SK-N-SH (cell line): ENCODE measurements at regions not wholly inside any gene's neighbourhood (a gene's known extent, or its start where the extent isn't known, plus 50 kb on each side); places are given as distances from the start of the nearest gene placed in this dataset.

Experiments
- CTCF ChIA-PET: fragments of 300-600, 350-600 bp; formaldehyde crosslinking; extraction: SDS; loops from one replicate; lab custom pipeline; 2021; lab: Yijun Ruan, JAX
- POLR2A ChIA-PET: fragments of 350-600 bp; sonication (Branson Sonifier 250); formaldehyde crosslinking; extraction: SDS; loops from one replicate; lab custom pipeline; 2020; ENCODE audit warnings: antibody characterized with exemption, inconsistent platforms; lab: Yijun Ruan, JAX
- DNase-seq: peaks from one replicate; pipeline ENCODE4 v3.0.0; 2012
- H2AFZ ChIP-seq: fragments of 200-600 bp; sonication (generic); 2 replicates; pipeline ENCODE4 v1.8.1; 2016; ENCODE audit warnings: antibody characterized with exemption, mild to moderate bottlenecking, low read depth
- H3F3A ChIP-seq: fragments of 200-600 bp; sonication (generic); replicated peaks from 2 replicates; pipeline ENCODE3; 2016; ENCODE audit warnings: antibody characterized with exemption, mild to moderate bottlenecking; ENCODE audit not compliant: insufficient read depth
- H3K27ac ChIP-seq, 2 experiments: fragments of 200-500 bp in 1 of 2; fragments of 200-600 bp in 1 of 2; sonication (Bioruptor generic) in 1 of 2; sonication (generic), shearing (Covaris generic) in 1 of 2; 2 replicates each; pipeline versions ENCODE4 v1.5.1 to v1.6.1; 2014 to 2016; ENCODE audit warnings: low read depth in 2 of 2, inconsistent platforms in 1 of 2, low read length in 1 of 2, mild to moderate bottlenecking in 1 of 2, mixed read lengths in 1 of 2
- H3K27me3 ChIP-seq: fragments of 200-600 bp; sonication (generic), shearing (Covaris generic); 2 replicates; pipeline ENCODE4 v1.6.1; 2016; ENCODE audit warnings: mixed run types; ENCODE audit not compliant: insufficient read depth
- H3K36me3 ChIP-seq, 2 experiments: fragments of 200-500 bp in 1 of 2; fragments of 200-600 bp in 1 of 2; sonication (Bioruptor generic) in 1 of 2; sonication (generic) in 1 of 2; replicated peaks in 1 of 2; 2 replicates each; pipeline versions ENCODE3 to v1.5.1; 2014 to 2016; ENCODE audit warnings: low read length in 1 of 2, mild to moderate bottlenecking in 1 of 2; ENCODE audit not compliant: insufficient read depth in 2 of 2, control insufficient read depth in 1 of 2
- H3K4me1 ChIP-seq, 2 experiments: fragments of 200-500 bp in 1 of 2; fragments of 200-600 bp in 1 of 2; sonication (Bioruptor generic) in 1 of 2; sonication (generic), shearing (Covaris generic) in 1 of 2; 2 replicates each; pipeline versions ENCODE4 v1.5.1 to v1.6.1; 2014 to 2016; ENCODE audit warnings: low read depth in 1 of 2, low read length in 1 of 2, mixed run types in 1 of 2; ENCODE audit not compliant: insufficient read depth in 2 of 2, control insufficient read depth in 1 of 2
- H3K4me2 ChIP-seq: fragments of 200-600 bp; sonication (generic), shearing (Covaris generic); 2 replicates; pipeline ENCODE4 v1.6.1; 2017; ENCODE audit warnings: mixed run types
- H3K4me3 ChIP-seq, 2 experiments: fragments of 200-500 bp in 1 of 2; fragments of 200-600 bp in 1 of 2; sonication (Bioruptor generic) in 1 of 2; sonication (generic), shearing (Covaris generic) in 1 of 2; 2 replicates each; pipeline versions ENCODE4 v1.5.1 to v1.8.1; 2014 to 2016; ENCODE audit warnings: low read depth in 2 of 2, inconsistent platforms in 1 of 2, low read length in 1 of 2, mild to moderate bottlenecking in 1 of 2, mixed read lengths in 1 of 2, moderate library complexity in 1 of 2
- H3K79me2 ChIP-seq: fragments of 200-600 bp; sonication (generic); 2 replicates; pipeline ENCODE4 v1.8.1; 2017; ENCODE audit warnings: mild to moderate bottlenecking; ENCODE audit not compliant: insufficient read depth
- H3K9ac ChIP-seq: fragments of 200-600 bp; sonication (generic); 2 replicates; pipeline ENCODE4 v1.6.1; 2017; ENCODE audit warnings: mixed run types
- H3K9me2 ChIP-seq: fragments of 200-600 bp; sonication (generic); 2 replicates; pipeline ENCODE4 v1.6.1; 2017; ENCODE audit warnings: mixed run types
- H3K9me3 ChIP-seq: fragments of 200-600 bp; sonication (generic); 2 replicates; pipeline ENCODE4 v1.6.1; 2017; ENCODE audit warnings: mixed run types, mild to moderate bottlenecking, moderate library complexity
- H4K20me1 ChIP-seq: fragments of 200-600 bp; sonication (generic); 2 replicates; pipeline ENCODE4 v1.6.1; 2017; ENCODE audit warnings: mild to moderate bottlenecking, mixed run types; ENCODE audit not compliant: insufficient read depth
- CHD2 ChIP-seq: fragments of 150-350 bp; IDR thresholded peaks from 2 replicates; pipeline ENCODE4 v1.6.1; 2018; ENCODE audit warnings: low read length; ENCODE audit not compliant: partially characterized antibody
- FOSL2 ChIP-seq: IDR thresholded peaks from 2 replicates; pipeline ENCODE4 v1.4.0; 2012; ENCODE audit warnings: low read depth, mild to moderate bottlenecking, moderate library complexity, borderline replicate concordance
- GABPA ChIP-seq: IDR thresholded peaks from 2 replicates; pipeline ENCODE4 v1.4.0; 2012; ENCODE audit warnings: low read depth, mild to moderate bottlenecking
- NRF1 ChIP-seq: IDR thresholded peaks from 2 replicates; pipeline ENCODE4 v1.6.1; 2012; ENCODE audit warnings: low read depth, mild to moderate bottlenecking, low read length
- POLR2AphosphoS5 ChIP-seq: IDR thresholded peaks from 2 replicates; pipeline ENCODE4 v1.6.1; 2012; ENCODE audit warnings: low read depth, low read length
- RAD21 ChIP-seq: IDR thresholded peaks from 2 replicates; pipeline ENCODE4 v1.6.1; 2012; ENCODE audit warnings: mild to moderate bottlenecking, low read length
- RFX5 ChIP-seq: IDR thresholded peaks from 2 replicates; pipeline ENCODE4 v1.6.1; 2012; ENCODE audit warnings: mild to moderate bottlenecking, improper control_type of control experiment, low read length
- RXRA ChIP-seq: IDR thresholded peaks from 2 replicates; pipeline ENCODE4 v1.4.0; 2012; ENCODE audit warnings: low read depth, mild to moderate bottlenecking, borderline replicate concordance
- TCF12 ChIP-seq: IDR thresholded peaks from 2 replicates; pipeline ENCODE4 v1.4.0; 2012
- YY1 ChIP-seq: IDR thresholded peaks from 2 replicates; pipeline ENCODE4 v1.4.0; 2012; ENCODE audit warnings: low read depth, mild to moderate bottlenecking
- WGBS: methylation state at CpG from one replicate; pipeline ENCODE4 v1.1.6; 2017; ENCODE audit warnings: low lambda C conversion rate; 5-methylcytosine and 5-hydroxymethylcytosine counted together
- TF ChIP-seq, protein P1 (sequence below): fragments of 200-600 bp; sonication (generic); IDR thresholded peaks from 2 replicates; pipeline ENCODE4 v1.6.1; 2017; ENCODE audit warnings: antibody characterized with exemption, mild to moderate bottlenecking, moderate library complexity
- TF ChIP-seq, protein P2 (sequence below): fragments of 150-350 bp; IDR thresholded peaks from 2 replicates; pipeline ENCODE4 v1.6.1; 2016; ENCODE audit warnings: mild to moderate bottlenecking, low read depth, low read length

DNA sequence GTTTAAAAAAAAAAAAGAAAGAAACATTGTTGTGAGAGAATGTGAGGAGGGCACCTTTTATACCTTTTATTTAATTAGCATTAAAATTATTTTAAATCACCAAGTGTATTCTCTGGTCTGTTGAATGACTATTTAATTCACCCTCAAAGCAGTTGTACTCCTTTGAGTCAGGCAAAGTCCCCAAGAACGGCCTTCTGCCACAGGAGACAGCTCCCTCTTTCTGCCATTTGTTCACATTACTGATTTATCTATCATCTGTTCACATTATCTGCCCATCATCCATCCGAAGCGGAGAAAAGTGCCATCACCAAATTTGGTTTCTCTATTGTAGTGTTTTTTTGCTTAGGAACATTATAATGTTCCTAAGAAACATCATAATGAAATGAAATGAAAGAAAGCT lies 240.7 kb upstream of the DPP10 start:
- POLR2A ChIA-PET, result no interaction called here
- WGBS, result 11% methylated on average over 3 of the region's 3 CpGs
- no peaks in the 10 kb centered on the region for H3K9me3 ChIP-seq
- no peaks in the 10 kb centered on the region for H3K27me3 ChIP-seq
- TF ChIP-seq RAD21, result peak; percentile 29
- TF ChIP-seq, protein P1, sequence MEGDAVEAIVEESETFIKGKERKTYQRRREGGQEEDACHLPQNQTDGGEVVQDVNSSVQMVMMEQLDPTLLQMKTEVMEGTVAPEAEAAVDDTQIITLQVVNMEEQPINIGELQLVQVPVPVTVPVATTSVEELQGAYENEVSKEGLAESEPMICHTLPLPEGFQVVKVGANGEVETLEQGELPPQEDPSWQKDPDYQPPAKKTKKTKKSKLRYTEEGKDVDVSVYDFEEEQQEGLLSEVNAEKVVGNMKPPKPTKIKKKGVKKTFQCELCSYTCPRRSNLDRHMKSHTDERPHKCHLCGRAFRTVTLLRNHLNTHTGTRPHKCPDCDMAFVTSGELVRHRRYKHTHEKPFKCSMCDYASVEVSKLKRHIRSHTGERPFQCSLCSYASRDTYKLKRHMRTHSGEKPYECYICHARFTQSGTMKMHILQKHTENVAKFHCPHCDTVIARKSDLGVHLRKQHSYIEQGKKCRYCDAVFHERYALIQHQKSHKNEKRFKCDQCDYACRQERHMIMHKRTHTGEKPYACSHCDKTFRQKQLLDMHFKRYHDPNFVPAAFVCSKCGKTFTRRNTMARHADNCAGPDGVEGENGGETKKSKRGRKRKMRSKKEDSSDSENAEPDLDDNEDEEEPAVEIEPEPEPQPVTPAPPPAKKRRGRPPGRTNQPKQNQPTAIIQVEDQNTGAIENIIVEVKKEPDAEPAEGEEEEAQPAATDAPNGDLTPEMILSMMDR, result 0 out of 2 replicates have a peak, but pooled peaks have one; percentile 21
- no peak for TF ChIP-seq POLR2AphosphoS5
- no peak overlapping the region for H3K4me2 ChIP-seq
- H3K27ac ChIP-seq, result no peak overlapping the region
- H2AFZ ChIP-seq, result no peak overlapping the region
- no peak for DNase-seq
- no peaks in the 10 kb centered on the region for H3K4me1 ChIP-seq
- no peaks in the 10 kb centered on the region for H3K36me3 ChIP-seq
- no peaks in the 10 kb centered on the region for H3K9me2 ChIP-seq
- H3F3A ChIP-seq, result no peaks in the 10 kb centered on the region
- H3K9ac ChIP-seq, result no peak overlapping the region
- no peak overlapping the region for H3K4me3 ChIP-seq
- H3K79me2 ChIP-seq, result no peaks in the 10 kb centered on the region
- H4K20me1 ChIP-seq, result no peaks in the 10 kb centered on the region
- CTCF ChIA-PET, result interaction anchor here (0.7 kb wide), 1 partner anchor 69 kb away, joined by 3 read pairs; no protein-coding TSS in a partner anchor

DNA sequence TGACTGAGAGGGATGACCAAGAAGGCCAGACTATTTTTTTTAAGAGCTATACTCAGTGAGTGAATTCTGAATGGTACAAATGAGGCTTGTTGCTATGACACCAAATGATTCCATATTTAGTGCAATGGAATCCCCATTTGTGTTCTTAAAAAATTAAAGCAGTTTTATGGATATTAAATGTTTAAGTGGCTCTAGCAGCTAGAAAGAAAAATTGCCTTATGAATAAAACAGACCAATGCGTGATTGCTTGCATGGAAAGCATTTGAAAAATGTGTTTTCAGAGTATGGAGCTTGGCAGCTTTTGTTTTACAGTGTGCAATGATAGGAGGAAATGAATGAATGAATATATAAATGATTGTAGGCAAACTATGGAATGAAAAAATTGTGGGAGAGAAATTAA lies 238.8 kb upstream of the DPP10 start:
- Histone ChIP-seq H3K4me2 (no peak overlapping the region), H3K9ac (no peak overlapping the region), H2AFZ (no peak overlapping the region), H4K20me1 (no peaks in the 10 kb centered on the region), H3K36me3 (no peaks in the 10 kb centered on the region), H3K4me3 (no peak overlapping the region), H3K9me2 (no peaks in the 10 kb centered on the region), H3K9me3 (no peaks in the 10 kb centered on the region), H3K4me1 (no peaks in the 10 kb centered on the region), H3K27me3 (no peaks in the 10 kb centered on the region), H3K27ac (no peak overlapping the region), H3F3A (no peaks in the 10 kb centered on the region), H3K79me2 (no peaks in the 10 kb centered on the region)
- ChIA-PET POLR2A (no interaction called here), CTCF (no interaction called here)
- TF ChIP-seq, protein P1, result no peak
- TF ChIP-seq RXRA (no peak), RFX5 (no peak), YY1 (no peak), NRF1 (no peak), GABPA (no peak), FOSL2 (no peak), TCF12 (no peak), CHD2 (no peak)
- TF ChIP-seq, protein P2, sequence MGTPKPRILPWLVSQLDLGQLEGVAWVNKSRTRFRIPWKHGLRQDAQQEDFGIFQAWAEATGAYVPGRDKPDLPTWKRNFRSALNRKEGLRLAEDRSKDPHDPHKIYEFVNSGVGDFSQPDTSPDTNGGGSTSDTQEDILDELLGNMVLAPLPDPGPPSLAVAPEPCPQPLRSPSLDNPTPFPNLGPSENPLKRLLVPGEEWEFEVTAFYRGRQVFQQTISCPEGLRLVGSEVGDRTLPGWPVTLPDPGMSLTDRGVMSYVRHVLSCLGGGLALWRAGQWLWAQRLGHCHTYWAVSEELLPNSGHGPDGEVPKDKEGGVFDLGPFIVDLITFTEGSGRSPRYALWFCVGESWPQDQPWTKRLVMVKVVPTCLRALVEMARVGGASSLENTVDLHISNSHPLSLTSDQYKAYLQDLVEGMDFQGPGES, result no peak
- WGBS, result 15% methylated on average over 1 of the region's 1 CpG
- no peak for DNase-seq
